Upper lobe of left lung (tissue), 6 donors: ENCODE measurements at regions not wholly inside any gene's neighbourhood (a gene's known extent, or its start where the extent isn't known, plus 50 kb on each side); places are given as distances from the start of the nearest gene placed in this dataset.

ENCODE experiments used
- ATAC-seq, 2 donors: fragments of 200-7000 bp; cut with Tn5 transposase; one replicate each; pipeline ENCODE4 v1.9.1; 2022; ENCODE audit warnings: mild to moderate bottlenecking in 2 of 2, moderate library complexity in 2 of 2; ENCODE audit not compliant: low FRiP score in 2 of 2
- DNase-seq, 2 donors: peaks; one replicate each; pipeline ENCODE4 v3.0.0-alpha.2; 2019 to 2020
- H3K27ac ChIP-seq, 4 donors: fragments of 200-600 bp; sonication (generic); one replicate each; pipeline ENCODE4 v1.5.1; 2016 to 2019
- H3K27me3 ChIP-seq, 4 donors: fragments of 200-600 bp; sonication (generic); one replicate each; pipeline ENCODE4 v1.5.1; 2017 to 2019
- H3K36me3 ChIP-seq, 4 donors: fragments of 200-600 bp; sonication (generic); one replicate each; pipeline ENCODE4 v1.5.1; 2016 to 2019
- H3K4me1 ChIP-seq, 4 donors: fragments of 200-600 bp; sonication (generic); one replicate each; pipeline ENCODE4 v1.5.1; 2018 to 2019
- H3K4me3 ChIP-seq, 4 donors: fragments of 200-600 bp; sonication (generic); one replicate each; pipeline ENCODE4 v1.5.1; 2017 to 2019; ENCODE audit warnings: mild to moderate bottlenecking in 2 of 4, moderate library complexity in 1 of 4
- H3K9me3 ChIP-seq, 4 donors: fragments of 200-600 bp; sonication (generic); one replicate each; pipeline ENCODE4 v1.5.1; 2018 to 2019
- EP300 ChIP-seq, 4 donors: sonication (generic); formaldehyde crosslinking; IDR thresholded peaks; one replicate each; pipeline ENCODE4 v1.5.1; 2017; ENCODE audit warnings: antibody characterized with exemption in 4 of 4, control low read depth in 2 of 4
- POLR2A ChIP-seq, 4 donors: fragments of 450-650 bp; IDR thresholded peaks; one replicate each; pipeline ENCODE4 v1.5.1; 2016 to 2017; ENCODE audit warnings: antibody characterized with exemption in 4 of 4, mild to moderate bottlenecking in 2 of 4
- POLR2AphosphoS5 ChIP-seq, 2 donors: sonication (generic); formaldehyde crosslinking; IDR thresholded peaks; one replicate each; pipeline ENCODE4 v1.5.1; 2017; ENCODE audit warnings: antibody characterized with exemption in 2 of 2
- WGBS, 2 donors: methylation state at CpG; one replicate each; pipeline ENCODE4 v1.1.5; 2017 to 2018; 5-methylcytosine and 5-hydroxymethylcytosine counted together
- TF ChIP-seq, protein P1 (sequence below), 6 experiments: fragments of 450-650 bp in 4 of 6; fragments of 200-600 bp in 2 of 6; sonication (generic) in 2 of 6; IDR thresholded peaks; one replicate each; pipeline ENCODE4 v1.5.1; 2016 to 2019; ENCODE audit warnings: antibody characterized with exemption in 6 of 6
- donor health status: DM: no; HTN: no; CAD: no; lungs with moderate emphysema.
- donor health status: DM: no; HTN: yes; CAD: no; lungs with severe emphysema.

DNA sequence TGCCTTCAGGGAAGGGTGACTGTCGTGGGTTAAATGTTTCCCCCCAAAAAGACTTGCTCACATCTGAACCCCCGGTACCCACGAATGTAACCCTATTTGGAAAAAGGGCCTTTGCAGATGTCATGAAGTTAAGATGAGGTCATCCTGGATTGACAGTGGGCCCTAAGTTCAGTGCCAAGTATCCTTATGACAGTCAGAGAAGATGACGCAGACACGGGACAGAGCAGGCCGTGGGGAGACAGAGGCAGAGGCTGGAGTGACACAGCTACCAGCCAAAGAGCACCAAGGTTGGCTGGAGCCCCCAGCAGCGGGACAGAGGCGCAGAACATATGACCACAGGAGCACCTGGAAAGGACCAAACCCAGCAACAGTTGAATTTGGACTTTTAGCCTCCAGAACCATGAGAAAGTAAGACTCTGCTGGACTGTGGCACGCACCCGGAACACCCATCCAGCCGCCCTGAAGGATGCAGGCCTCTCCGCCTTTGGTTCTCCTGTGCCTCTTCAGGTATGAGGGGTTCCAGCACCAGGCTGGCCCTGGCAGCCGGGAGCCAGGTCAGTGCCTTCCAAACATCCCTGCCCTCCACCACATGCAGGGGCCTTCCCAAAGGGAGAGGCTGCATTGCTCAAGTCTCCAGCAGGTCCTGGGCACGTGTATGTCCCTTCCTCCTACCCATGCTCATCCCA, 104.0 kb downstream of the FOXL1 start:
- Histone ChIP-seq H3K9me3 (peaks cover 0 to 4% (median 0%) of the 10 kb centered on the region in 4 donors), H3K4me3 (no peak overlapping the region), H3K4me1 (no peaks in the 10 kb centered on the region), H3K36me3 (no peaks in the 10 kb centered on the region), H3K27ac (peak overlapping the region in 1 of 4 donors; percentile 26), H3K27me3 (no peaks in the 10 kb centered on the region)
- WGBS, 2 donors, result 83% methylated on average over 9 to 14 of the region's 14 CpGs
- ATAC-seq (peak in 1 of 2 donors; percentile 24), DNase-seq (no peak)
- TF ChIP-seq POLR2A (IDR thresholded peaks at IDR 0.05) (no peak), POLR2AphosphoS5 (IDR thresholded peaks at IDR 0.05) (no peak), EP300 (IDR thresholded peaks at IDR 0.05) (no peak)
- TF ChIP-seq, protein P1, sequence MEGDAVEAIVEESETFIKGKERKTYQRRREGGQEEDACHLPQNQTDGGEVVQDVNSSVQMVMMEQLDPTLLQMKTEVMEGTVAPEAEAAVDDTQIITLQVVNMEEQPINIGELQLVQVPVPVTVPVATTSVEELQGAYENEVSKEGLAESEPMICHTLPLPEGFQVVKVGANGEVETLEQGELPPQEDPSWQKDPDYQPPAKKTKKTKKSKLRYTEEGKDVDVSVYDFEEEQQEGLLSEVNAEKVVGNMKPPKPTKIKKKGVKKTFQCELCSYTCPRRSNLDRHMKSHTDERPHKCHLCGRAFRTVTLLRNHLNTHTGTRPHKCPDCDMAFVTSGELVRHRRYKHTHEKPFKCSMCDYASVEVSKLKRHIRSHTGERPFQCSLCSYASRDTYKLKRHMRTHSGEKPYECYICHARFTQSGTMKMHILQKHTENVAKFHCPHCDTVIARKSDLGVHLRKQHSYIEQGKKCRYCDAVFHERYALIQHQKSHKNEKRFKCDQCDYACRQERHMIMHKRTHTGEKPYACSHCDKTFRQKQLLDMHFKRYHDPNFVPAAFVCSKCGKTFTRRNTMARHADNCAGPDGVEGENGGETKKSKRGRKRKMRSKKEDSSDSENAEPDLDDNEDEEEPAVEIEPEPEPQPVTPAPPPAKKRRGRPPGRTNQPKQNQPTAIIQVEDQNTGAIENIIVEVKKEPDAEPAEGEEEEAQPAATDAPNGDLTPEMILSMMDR (IDR thresholded peaks at IDR 0.05), result no peak

DNA sequence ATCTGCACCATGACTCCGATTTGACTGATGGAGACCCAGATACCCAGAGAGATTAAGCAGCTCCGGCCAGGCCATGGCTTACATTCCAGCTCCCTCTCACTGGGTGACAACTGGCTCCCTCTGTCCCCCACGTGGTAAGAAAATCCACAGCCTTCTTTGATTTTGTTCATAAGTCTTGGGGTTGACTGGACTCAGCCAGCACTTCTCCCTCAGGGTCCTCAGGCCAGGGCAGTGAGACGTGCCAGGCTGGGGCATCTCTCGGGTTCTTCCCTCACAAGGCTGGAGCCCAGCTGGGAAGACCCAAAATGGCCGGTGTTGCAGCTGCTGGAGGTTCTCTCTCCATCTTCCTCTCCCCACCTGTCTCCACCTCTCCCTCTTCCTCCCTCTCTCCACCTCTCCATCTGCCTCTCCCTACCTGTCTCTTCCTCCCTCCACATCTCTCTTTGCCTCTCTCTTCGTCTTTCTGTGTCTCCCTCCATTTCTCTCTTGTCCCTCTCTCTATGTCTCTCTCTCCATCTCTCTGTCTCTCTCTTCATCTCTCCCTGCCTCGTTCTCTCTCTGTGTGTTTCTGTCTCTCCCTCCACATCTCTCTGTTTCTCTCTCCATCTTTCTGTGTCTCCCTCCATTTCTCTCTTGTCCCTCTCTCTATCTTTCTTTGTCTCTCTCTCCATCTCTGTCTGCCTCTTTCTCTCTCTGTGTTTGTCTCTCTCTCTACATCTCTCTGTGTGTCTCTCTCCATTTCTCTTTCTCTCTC, 105.3 kb downstream of the FOXL1 start:
- H3K36me3 ChIP-seq, result no peaks in the 10 kb centered on the region
- H3K27me3 ChIP-seq, result no peaks in the 10 kb centered on the region
- H3K27ac ChIP-seq, result no peak overlapping the region
- H3K4me1 ChIP-seq, result no peaks in the 10 kb centered on the region
- H3K9me3 ChIP-seq, result peaks cover 0 to 4% (median 0%) of the 10 kb centered on the region in 4 donors
- ATAC-seq (no peak), DNase-seq (no peak)
- 59 to 61% methylated on average over 8 of the region's 8 CpGs for WGBS, 2 donors
- H3K4me3 ChIP-seq, result no peak overlapping the region
- TF ChIP-seq POLR2A (IDR thresholded peaks at IDR 0.05), result no peak

DNA sequence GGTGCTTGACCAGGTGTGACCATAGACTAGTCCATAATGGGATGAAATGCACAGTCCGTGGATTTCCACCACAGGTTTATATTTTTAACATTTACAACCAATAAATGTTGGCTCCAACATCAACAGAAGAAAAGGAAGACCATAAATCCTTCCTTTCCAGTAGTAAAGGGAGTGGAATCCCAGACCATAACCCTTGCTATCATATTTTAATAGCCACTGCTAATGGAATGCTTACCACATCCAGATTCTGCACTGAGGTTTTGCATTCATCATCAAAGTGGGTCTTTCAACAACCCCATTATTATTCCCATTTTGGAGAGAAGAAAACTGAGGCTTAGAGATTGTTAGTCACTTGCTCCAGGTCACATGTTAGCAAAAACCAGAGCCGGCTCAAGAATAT, 106.7 kb downstream of the FOXL1 start:
- no peak for ATAC-seq
- 71 to 76% methylated on average over 2 of the region's 2 CpGs for WGBS, 2 donors
- no peak overlapping the region for H3K4me3 ChIP-seq
- no peak overlapping the region for H3K27ac ChIP-seq
- no peaks in the 10 kb centered on the region for H3K27me3 ChIP-seq
- H3K9me3 ChIP-seq, result no peaks in the 10 kb centered on the region
- no peak for DNase-seq
- H3K4me1 ChIP-seq, result no peaks in the 10 kb centered on the region
- TF ChIP-seq EP300 (IDR thresholded peaks at IDR 0.05) (no peak), POLR2AphosphoS5 (IDR thresholded peaks at IDR 0.05) (no peak), POLR2A (IDR thresholded peaks at IDR 0.05) (no peak)
- TF ChIP-seq, protein P1 (IDR thresholded peaks at IDR 0.05), result no peak
- no peaks in the 10 kb centered on the region for H3K36me3 ChIP-seq

DNA sequence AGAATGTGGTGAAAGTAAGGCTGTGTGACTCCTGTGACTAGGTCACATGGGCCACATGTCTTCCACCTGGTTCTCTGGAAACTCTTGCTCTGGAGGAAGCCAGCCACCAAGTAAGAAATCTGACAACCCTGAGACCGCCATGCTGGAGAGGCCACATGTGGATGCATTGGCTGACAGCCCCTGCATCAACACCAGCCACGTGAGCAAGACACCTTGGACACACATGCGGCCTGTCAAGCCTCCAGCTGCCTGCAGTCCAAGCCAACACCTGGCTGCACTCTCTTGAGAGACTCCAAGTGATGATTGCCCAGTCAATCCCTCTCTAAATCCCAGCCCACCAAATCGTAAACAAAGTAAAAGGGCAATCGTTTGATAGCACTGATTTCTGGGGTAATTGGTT, 112.6 kb downstream of the FOXL1 start:
- DNase-seq (no peak), ATAC-seq (no peak)
- no peaks in the 10 kb centered on the region for H3K27me3 ChIP-seq
- no peak overlapping the region for H3K4me3 ChIP-seq
- H3K36me3 ChIP-seq, result no peaks in the 10 kb centered on the region
- H3K9me3 ChIP-seq, result no peaks in the 10 kb centered on the region
- no peak overlapping the region for H3K27ac ChIP-seq
- H3K4me1 ChIP-seq, result no peaks in the 10 kb centered on the region
- TF ChIP-seq POLR2A (IDR thresholded peaks at IDR 0.05), result no peak
- TF ChIP-seq EP300 (IDR thresholded peaks at IDR 0.05), result no peak
- TF ChIP-seq, protein P1 (IDR thresholded peaks at IDR 0.05), result no peak
- no peak for TF ChIP-seq POLR2AphosphoS5 (IDR thresholded peaks at IDR 0.05)
- WGBS, 2 donors, result 49 to 84% methylated on average over 2 to 5 of the region's 5 CpGs

DNA sequence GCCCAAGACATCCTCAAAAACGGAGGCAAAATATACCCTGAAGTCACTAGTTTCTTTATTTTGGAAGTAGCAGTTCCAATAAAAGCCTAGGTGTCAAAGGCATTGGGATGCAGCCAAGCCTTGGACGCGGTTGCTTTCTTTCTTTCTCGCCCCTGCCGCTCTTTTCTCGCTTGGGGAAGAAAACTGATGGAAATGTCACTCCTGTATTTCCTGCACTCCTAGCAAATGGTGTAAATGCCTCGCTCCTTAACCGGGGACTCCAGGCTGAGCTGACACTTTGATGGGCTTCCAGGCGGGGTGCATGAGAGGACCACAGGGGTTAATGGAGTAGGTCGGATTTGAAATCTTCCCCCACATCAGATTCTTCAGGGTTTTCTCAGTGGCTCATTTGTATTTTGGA, 114.1 kb downstream of the FOXL1 start:
- DNase-seq (no peak), ATAC-seq (no peak)
- no peaks in the 10 kb centered on the region for H3K9me3 ChIP-seq
- H3K4me1 ChIP-seq, result no peaks in the 10 kb centered on the region
- no peak overlapping the region for H3K27ac ChIP-seq
- WGBS, 2 donors, result 47 to 51% methylated on average over 9 to 10 of the region's 10 CpGs
- TF ChIP-seq EP300 (IDR thresholded peaks at IDR 0.05), result no peak
- no peak for TF ChIP-seq POLR2AphosphoS5 (IDR thresholded peaks at IDR 0.05)
- TF ChIP-seq POLR2A (IDR thresholded peaks at IDR 0.05), result no peak
- TF ChIP-seq, protein P1 (IDR thresholded peaks at IDR 0.05), result no peak
- no peaks in the 10 kb centered on the region for H3K27me3 ChIP-seq
- no peak overlapping the region for H3K4me3 ChIP-seq
- H3K36me3 ChIP-seq, result no peaks in the 10 kb centered on the region
